ENCODE measurements at regions not wholly inside any gene's neighbourhood (a gene's known extent, or its start where the extent isn't known, plus 50 kb on each side); places are given as distances from the start of the nearest gene placed in this dataset.

DNA sequence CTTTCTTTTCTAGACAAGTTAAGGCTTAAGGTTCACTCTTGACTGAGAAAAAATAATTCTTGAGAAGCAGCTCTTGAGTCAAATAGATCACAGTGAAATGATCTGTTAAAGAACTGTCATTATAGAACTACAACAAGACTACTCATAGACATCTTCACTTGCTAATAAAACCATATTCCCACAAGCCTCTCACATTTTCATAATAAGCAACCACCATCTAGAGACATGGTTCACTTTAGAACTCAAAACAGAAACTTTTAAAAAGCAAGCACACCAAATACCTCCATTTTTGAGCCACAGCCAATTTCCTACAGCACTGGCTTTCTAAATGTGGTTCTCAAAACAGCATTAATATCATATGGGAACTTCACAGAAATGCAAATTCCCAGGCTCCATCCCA, 309.5 kb downstream of the TMA16 start:
- Histone ChIP-seq H3K18ac (ENCODE audit: insufficient read length, low read depth, low read length) (no peak overlapping the region), H2BK5ac (ENCODE audit: insufficient read length, low read length) (no peak overlapping the region), H3K56ac (ENCODE audit: insufficient read length, low read depth, low read length) (no peak overlapping the region), H2BK120ac (ENCODE audit: low read depth, low read length, poor library complexity, severe bottlenecking) (no peak overlapping the region), H2BK12ac (ENCODE audit: insufficient read length, low read depth, low read length) (no peak overlapping the region), H3K9me3 (ENCODE audit: control insufficient read depth, low read depth, low read length) (no peaks in the 10 kb centered on the region), H2BK15ac (ENCODE audit: low read depth, low read length) (no peak overlapping the region), H3T11ph (ENCODE audit: low read length) (no peak overlapping the region), H3K79me1 (ENCODE audit: insufficient read depth, low read depth, low read length, poor library complexity, severe bottlenecking) (no peaks in the 10 kb centered on the region), H4K20me1 (ENCODE audit: control insufficient read depth, insufficient read depth, insufficient read length) (no peaks in the 10 kb centered on the region), H2BK20ac (ENCODE audit: low read depth, low read length, poor library complexity, severe bottlenecking) (no peak overlapping the region), H4K91ac (ENCODE audit: insufficient read length, low read depth, low read length) (no peak overlapping the region), H3K23me2 (ENCODE audit: insufficient read length, low read depth, low read length, poor library complexity, severe bottlenecking) (no peaks in the 10 kb centered on the region), H3K27ac (ENCODE audit: insufficient read length, low read depth, low read length) (no peak overlapping the region), H3K14ac (ENCODE audit: insufficient read depth, low read length) (no peak overlapping the region), H3K79me2 (ENCODE audit: insufficient read depth, low read length) (no peaks in the 10 kb centered on the region), H4K8ac (replicated peaks; ENCODE audit: insufficient read length, low read depth, low read length) (no peak overlapping the region), H2AFZ (ENCODE audit: low read length) (no peak overlapping the region), H2AK5ac (ENCODE audit: insufficient read length, low read length) (no peak overlapping the region), H3K23ac (ENCODE audit: insufficient read length, low read depth, low read length) (no peak overlapping the region), H3K4me2 (ENCODE audit: insufficient read depth, insufficient read length, low read length) (no peak overlapping the region), H4K5ac (ENCODE audit: insufficient read length, low read depth, low read length) (no peak overlapping the region), H3K9ac (ENCODE audit: extremely low read depth, insufficient read length, low read length) (no peak overlapping the region), H3K27me3 (ENCODE audit: insufficient read depth, low read length) (no peaks in the 10 kb centered on the region), H3K4me1 (ENCODE audit: insufficient read depth, low read length) (no peaks in the 10 kb centered on the region), H3K4ac (ENCODE audit: low read depth, low read length) (no peak overlapping the region)
- TF ChIP-seq, protein P1, sequence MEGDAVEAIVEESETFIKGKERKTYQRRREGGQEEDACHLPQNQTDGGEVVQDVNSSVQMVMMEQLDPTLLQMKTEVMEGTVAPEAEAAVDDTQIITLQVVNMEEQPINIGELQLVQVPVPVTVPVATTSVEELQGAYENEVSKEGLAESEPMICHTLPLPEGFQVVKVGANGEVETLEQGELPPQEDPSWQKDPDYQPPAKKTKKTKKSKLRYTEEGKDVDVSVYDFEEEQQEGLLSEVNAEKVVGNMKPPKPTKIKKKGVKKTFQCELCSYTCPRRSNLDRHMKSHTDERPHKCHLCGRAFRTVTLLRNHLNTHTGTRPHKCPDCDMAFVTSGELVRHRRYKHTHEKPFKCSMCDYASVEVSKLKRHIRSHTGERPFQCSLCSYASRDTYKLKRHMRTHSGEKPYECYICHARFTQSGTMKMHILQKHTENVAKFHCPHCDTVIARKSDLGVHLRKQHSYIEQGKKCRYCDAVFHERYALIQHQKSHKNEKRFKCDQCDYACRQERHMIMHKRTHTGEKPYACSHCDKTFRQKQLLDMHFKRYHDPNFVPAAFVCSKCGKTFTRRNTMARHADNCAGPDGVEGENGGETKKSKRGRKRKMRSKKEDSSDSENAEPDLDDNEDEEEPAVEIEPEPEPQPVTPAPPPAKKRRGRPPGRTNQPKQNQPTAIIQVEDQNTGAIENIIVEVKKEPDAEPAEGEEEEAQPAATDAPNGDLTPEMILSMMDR (conservative IDR thresholded peaks at IDR 0.05): no peak
- no peaks in the 10 kb centered on the region for H3K9me3 Mint-ChIP-seq
- H3K27me3 Mint-ChIP-seq (ENCODE audit: low read depth): no peaks in the 10 kb centered on the region; the same call in 1 of the 2 replicates
- no peak overlapping the region for H3K27ac Mint-ChIP-seq
- H3K4me3 Mint-ChIP-seq: no peak overlapping the region
- H3K36me3 Mint-ChIP-seq (ENCODE audit: insufficient read depth in 1 of 3, low read depth in 3 of 3): no peaks in the 10 kb centered on the region
- no peak for DNase-seq
- no peaks in the 10 kb centered on the region for H3K4me1 Mint-ChIP-seq
